DOHH2 (cell line): ENCODE measurements at regions not wholly inside any gene's neighbourhood (a gene's known extent, or its start where the extent isn't known, plus 50 kb on each side); places are given as distances from the start of the nearest gene placed in this dataset.

Experiments
- H3F3A ChIP-seq: fragments of 200-600 bp; sonication (generic), shearing (Covaris generic); 2 replicates; pipeline ENCODE4 v1.6.0; 2016; ENCODE audit warnings: antibody characterized with exemption, mild to moderate bottlenecking; ENCODE audit not compliant: control insufficient read depth, insufficient read depth
- H3K27ac ChIP-seq: fragments of 200-600 bp; sonication (generic); 2 replicates; pipeline ENCODE4 v1.5.1; 2014; ENCODE audit warnings: low read depth, mild to moderate bottlenecking, low read length, moderate library complexity
- H3K27me3 ChIP-seq: fragments of 200-600 bp; sonication (generic); 2 replicates; pipeline ENCODE4 v1.6.1; 2014; ENCODE audit warnings: mild to moderate bottlenecking, low read length, mixed read lengths; ENCODE audit not compliant: control insufficient read depth
- H3K36me3 ChIP-seq: fragments of 200-600 bp; sonication (generic); 2 replicates; pipeline ENCODE4 v1.6.1; 2014; ENCODE audit warnings: mild to moderate bottlenecking, low read length, moderate library complexity, mixed read lengths; ENCODE audit not compliant: control insufficient read depth
- H3K4me1 ChIP-seq: fragments of 200-600 bp; sonication (generic); 2 replicates; pipeline ENCODE4 v1.6.1; 2014; ENCODE audit warnings: mild to moderate bottlenecking, low read length, mixed read lengths; ENCODE audit not compliant: control insufficient read depth
- H3K4me2 ChIP-seq: fragments of 200-600 bp; sonication (generic); 2 replicates; pipeline ENCODE4 v1.6.0; 2014; ENCODE audit warnings: mild to moderate bottlenecking, low read length, moderate library complexity
- H3K4me3 ChIP-seq: fragments of 200-600 bp; sonication (generic); 2 replicates; pipeline ENCODE4 v1.5.1; 2014; ENCODE audit warnings: mild to moderate bottlenecking, low read length, mixed read lengths
- H3K79me2 ChIP-seq: fragments of 200-600 bp; sonication (generic); 2 replicates; pipeline ENCODE4 v1.6.1; 2014; ENCODE audit warnings: mild to moderate bottlenecking, low read length, mixed read lengths; ENCODE audit not compliant: control insufficient read depth
- H3K9me2 ChIP-seq: fragments of 200-600 bp; sonication (generic); replicated peaks from 2 replicates; pipeline ENCODE4 v1.6.1; 2014; ENCODE audit warnings: mild to moderate bottlenecking, low read length, mixed read lengths; ENCODE audit not compliant: control insufficient read depth
- H3K9me3 ChIP-seq: fragments of 200-600 bp; sonication (generic); 2 replicates; pipeline ENCODE4 v1.6.1; 2014; ENCODE audit warnings: antibody characterized with exemption, low read length, mixed read lengths; ENCODE audit not compliant: control insufficient read depth, insufficient read depth
- H4K20me1 ChIP-seq: fragments of 200-600 bp; sonication (generic); 2 replicates; pipeline ENCODE4 v1.6.0; 2014; ENCODE audit warnings: low read depth, mild to moderate bottlenecking, antibody characterized with exemption, low read length, moderate library complexity; ENCODE audit not compliant: control insufficient read depth, insufficient read depth
- CTCF ChIP-seq: fragments of 200-600 bp; sonication (generic); IDR thresholded peaks from one replicate; pipeline ENCODE4 v1.5.1; 2014; ENCODE audit warnings: antibody characterized with exemption, mild to moderate bottlenecking, low read depth, low read length; ENCODE audit not compliant: poor library complexity, severe bottlenecking
- EZH2phosphoT487 ChIP-seq: fragments of 200-600 bp; sonication (generic); IDR thresholded peaks from 2 replicates; pipeline ENCODE4 v1.6.1; 2017; ENCODE audit warnings: borderline replicate concordance, mild to moderate bottlenecking, antibody characterized with exemption, low read length, moderate library complexity, mixed read lengths

- H3K9me3 ChIP-seq, result no peaks in the 10 kb centered on the region
- H3K79me2 ChIP-seq, result peaks cover 100% of the 10 kb centered on the region
- no peak overlapping the region for H3K4me3 ChIP-seq
- no peaks in the 10 kb centered on the region for H3K27me3 ChIP-seq
- H3K9me2 ChIP-seq, result no peaks in the 10 kb centered on the region
- peaks cover 81% of the 10 kb centered on the region for H3K36me3 ChIP-seq
- H3K27ac ChIP-seq, result no peak overlapping the region
- peaks cover 56% of the 10 kb centered on the region for H3K4me1 ChIP-seq
- peaks cover 25% of the 10 kb centered on the region for H4K20me1 ChIP-seq
- TF ChIP-seq CTCF, result no peak
- TF ChIP-seq EZH2phosphoT487, result no peak
- H3F3A ChIP-seq, result no peaks in the 10 kb centered on the region; the same call in 1 of the 2 replicates
- no peak overlapping the region for H3K4me2 ChIP-seq
Measured at GRCh38 chr9:110069326-110070248, 138.4 kb downstream of the C9orf152 start.

- H3K4me1 ChIP-seq, result peaks cover 36% of the 10 kb centered on the region
- peaks cover 29% of the 10 kb centered on the region for H4K20me1 ChIP-seq
- no peak overlapping the region for H3K4me3 ChIP-seq
- peaks cover 65% of the 10 kb centered on the region for H3K36me3 ChIP-seq
- peaks cover 100% of the 10 kb centered on the region for H3K79me2 ChIP-seq
- no peaks in the 10 kb centered on the region; the same call in 1 of the 2 replicates for H3F3A ChIP-seq
- H3K27me3 ChIP-seq, result no peaks in the 10 kb centered on the region
- no peak overlapping the region for H3K27ac ChIP-seq
- H3K9me3 ChIP-seq, result no peaks in the 10 kb centered on the region
- H3K4me2 ChIP-seq, result no peak overlapping the region
- TF ChIP-seq EZH2phosphoT487 (no peak), CTCF (no peak)
- H3K9me2 ChIP-seq, result no peaks in the 10 kb centered on the region
Measured at GRCh38 chr9:110072597-110073355, 135.2 kb downstream of the C9orf152 start.

- Histone ChIP-seq H3K4me2 (no peak overlapping the region), H3K27me3 (no peaks in the 10 kb centered on the region), H3K9me3 (no peaks in the 10 kb centered on the region), H3K36me3 (peaks cover 64% of the 10 kb centered on the region), H3K4me1 (peaks cover 31% of the 10 kb centered on the region), H3K27ac (no peak overlapping the region), H3K79me2 (peaks cover 100% of the 10 kb centered on the region), H4K20me1 (peaks cover 29% of the 10 kb centered on the region), H3F3A (no peaks in the 10 kb centered on the region; the same call in 1 of the 2 replicates), H3K4me3 (no peak overlapping the region), H3K9me2 (no peaks in the 10 kb centered on the region)
- TF ChIP-seq EZH2phosphoT487, result no peak
- TF ChIP-seq CTCF, result no peak
Measured at GRCh38 chr9:110073356-110073905, 134.5 kb downstream of the C9orf152 start.
